NCI-H1092 treated with DMSO at 0.1 percent for 48 hours (cell line): ENCODE measurements at regions not wholly inside any gene's neighbourhood (a gene's known extent, or its start where the extent isn't known, plus 50 kb on each side); places are given as distances from the start of the nearest gene placed in this dataset.
"Not testable (repeated sequence)": the region's sequence is repeated elsewhere in the genome, so short reads cannot be mapped to it uniquely, and the experiment has no call there.

Experiments
- DNase-seq: peaks from one replicate; lab custom pipeline; 2025; lab: John Stamatoyannopoulos, UW

- DNase-seq = no peak
Observed at GRCh38 chr5:60517094-60517694, 182.8 kb downstream of the DEPDC1B start.

DNA sequence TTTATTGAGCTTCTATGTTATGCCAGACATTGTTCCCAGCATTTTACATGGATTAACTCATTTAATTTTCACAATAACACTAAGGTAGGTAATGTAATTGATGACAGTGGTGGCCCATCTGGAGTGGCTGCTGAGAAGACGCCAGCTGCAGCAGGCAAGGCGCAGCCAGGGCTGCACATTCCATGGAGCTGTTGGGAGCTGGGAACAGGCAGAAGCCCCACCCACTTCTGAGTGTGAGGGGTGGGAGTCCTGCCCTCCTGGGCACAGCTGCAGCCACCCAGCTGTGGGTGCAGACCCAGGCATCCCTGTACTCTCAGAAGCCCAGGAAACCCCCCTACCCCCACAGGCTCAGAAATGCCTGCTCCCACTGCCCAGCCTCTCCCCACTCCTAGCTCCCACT lies 183.3 kb downstream of the DEPDC1B start:
- DNase-seq = no peak

- no peak for DNase-seq
Observed at GRCh38 chr5:60514152-60514551, 185.8 kb downstream of the DEPDC1B start.

- DNase-seq = no peak
Observed at GRCh38 chr5:60512117-60512516, 187.8 kb downstream of the DEPDC1B start.

GRCh38 chr5:60510663-60511062 lies 189.3 kb downstream of the DEPDC1B start:
- DNase-seq = no peak

DNA sequence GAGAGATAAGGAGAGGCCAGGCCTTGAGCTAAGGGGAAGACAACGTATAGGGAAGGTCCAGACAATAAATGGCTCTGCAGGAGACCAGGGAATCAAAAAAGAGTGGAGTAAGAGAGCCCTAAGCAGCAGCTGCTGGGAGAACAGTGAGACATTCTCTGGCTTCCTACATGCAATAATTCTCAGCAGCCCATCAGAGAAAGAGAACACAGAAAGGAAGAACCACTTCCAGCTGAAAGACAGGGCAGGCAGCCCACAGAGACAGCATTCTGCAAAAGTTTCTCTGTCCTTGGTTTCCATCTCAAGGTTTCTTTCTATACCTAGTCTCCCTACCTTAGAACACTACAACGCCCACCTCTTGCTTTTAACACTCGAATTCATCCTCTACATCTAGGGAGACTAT lies 189.9 kb downstream of the DEPDC1B start:
- no peak for DNase-seq

- DNase-seq = no peak
Observed at GRCh38 chr5:60509519-60509918, 190.4 kb downstream of the DEPDC1B start.

GRCh38 chr5:60507687-60508086 lies 192.3 kb downstream of the DEPDC1B start:
- no peak for DNase-seq

DNA sequence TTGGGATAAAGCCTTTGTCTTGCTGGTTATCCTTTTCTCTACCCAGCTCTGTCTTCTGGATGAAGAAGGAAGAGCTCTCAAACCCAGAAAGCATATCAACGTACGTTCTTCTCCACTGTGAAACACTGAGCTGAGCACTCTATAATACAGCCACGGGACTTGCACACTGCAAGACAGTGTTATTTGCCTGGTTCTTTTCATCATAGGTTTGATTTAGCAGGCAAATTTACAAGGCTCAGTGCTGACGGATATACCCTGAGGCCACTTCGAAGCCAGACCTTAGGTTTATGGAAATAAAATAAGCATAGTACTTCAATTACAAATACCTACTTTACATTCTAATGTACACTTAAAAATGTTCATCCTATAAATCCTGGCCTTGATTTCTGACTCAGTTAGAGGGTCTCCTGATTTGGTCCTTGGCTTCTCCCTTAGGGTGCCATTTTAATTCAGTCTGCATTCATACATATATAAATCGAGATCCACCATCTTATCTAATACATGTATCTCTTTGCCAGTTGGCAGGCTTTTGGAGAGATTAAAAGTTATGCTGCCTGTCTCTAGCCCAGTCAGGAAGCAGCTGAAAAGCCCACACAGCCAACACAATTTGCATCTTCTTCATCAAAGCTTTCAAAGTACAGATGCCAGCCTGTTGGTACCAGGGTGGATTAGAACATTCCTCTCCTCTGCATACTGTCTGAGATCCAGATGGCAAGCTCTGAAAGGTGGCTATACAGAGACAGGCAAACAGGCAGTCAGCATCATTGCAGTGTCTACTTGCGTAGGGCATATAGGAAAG lies 194.4 kb downstream of the DEPDC1B start:
- DNase-seq = no peak

- DNase-seq = no peak
Observed at GRCh38 chr5:60504342-60504741, 195.6 kb downstream of the DEPDC1B start.

DNA sequence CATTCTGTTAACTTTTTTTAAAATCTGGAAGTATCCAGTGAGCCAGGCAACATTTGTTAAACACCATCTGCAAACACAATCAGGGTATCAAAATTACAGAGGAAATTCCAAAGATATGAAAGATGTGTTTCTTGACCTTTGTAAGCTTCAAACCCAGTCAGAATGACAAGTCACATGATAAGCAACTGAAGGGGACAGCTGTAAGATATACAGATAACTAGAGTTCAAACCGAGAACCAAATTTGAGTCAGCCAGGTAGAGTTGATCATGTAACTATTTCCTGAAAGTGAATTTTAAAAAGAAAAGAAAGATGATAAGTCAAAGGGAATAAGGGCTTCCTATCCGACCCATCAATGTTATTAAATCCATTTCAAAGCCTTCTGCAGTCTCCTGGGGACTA lies 196.2 kb downstream of the DEPDC1B start:
- no peak for DNase-seq

DNA sequence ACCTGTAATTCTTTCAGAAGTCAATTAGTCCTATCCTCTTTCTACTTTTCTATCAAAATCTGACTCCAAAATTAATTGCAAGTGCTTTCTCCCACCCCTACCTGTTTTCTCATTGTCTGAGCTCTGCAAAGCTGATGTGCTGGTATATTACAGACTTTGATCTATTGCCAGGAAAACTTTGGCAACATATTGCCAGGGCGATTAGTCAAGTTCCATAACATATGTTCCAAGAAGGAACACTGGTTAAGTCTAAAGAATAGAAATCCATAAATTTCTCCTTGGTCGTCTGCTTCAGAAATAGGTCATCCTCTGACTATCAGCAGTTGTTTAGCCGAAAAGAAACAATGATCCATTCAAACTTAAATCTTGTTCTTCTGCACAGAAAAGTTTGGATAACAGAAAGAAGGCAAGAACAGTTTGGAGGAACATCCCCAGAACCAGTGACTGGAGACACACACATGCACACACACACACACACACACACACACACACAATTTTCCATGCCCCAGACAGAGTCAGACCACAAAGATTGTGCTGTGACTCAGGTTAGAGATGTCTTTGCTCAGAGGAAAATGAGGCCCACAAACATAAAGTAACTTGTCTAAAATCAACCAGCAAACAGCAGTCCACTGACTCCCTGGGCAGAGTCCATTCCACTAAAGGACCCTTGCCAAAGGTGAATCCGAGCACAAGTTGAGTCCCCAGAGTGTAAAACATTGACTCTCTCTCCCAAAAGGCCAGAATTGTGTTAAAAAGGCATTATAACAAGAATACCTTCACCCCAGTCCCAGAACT lies 202.1 kb downstream of the DEPDC1B start:
- DNase-seq = no peak

DNA sequence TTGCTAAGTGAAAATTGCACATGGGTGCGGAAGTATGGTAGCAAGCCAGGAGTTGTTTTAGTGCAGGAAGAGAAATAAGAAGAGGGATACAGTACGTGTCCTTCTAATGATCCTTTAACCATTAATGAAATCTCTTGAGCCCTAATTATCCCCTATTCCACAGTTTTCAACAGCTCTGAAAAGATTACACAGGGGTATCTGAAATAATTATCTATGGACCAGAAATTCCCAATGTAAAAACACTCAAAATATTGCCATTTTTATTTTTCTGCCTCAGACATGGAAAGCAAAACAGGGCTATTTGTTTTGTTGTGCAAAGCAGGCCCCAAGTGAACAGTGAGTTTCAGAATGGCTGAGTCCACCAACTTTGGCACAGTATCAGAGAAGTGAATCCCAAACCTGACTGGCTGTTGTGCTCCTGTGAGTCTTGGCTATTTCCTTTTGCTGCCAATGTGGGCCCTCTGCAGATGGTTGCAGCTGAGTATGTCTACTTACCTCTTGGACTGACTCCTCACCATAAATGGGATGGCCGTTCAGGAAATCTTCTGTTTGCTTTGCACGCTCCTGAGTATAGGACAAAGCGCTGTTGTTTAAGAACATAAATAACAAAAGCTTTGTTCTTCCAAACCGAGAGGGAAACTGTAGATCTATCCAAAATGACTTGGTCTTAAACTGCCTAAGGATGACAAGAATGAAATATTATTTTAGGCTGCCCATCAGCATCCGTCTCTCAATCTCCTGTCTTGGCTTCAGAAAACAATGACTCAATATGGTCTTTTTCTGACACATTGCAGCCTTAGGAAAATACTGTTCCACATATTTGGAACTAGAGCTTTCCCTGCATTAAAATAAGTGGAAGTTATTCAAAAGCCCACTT lies 204.1 kb downstream of the DEPDC1B start:
- no peak for DNase-seq

GRCh38 chr5:60494635-60495034 lies 205.3 kb downstream of the DEPDC1B start:
- no peak for DNase-seq

GRCh38 chr5:60494144-60494543 lies 205.8 kb downstream of the DEPDC1B start:
- DNase-seq = no peak

- no peak for DNase-seq
Observed at GRCh38 chr5:60493372-60493771, 206.6 kb downstream of the DEPDC1B start.

- DNase-seq = no peak
Observed at GRCh38 chr5:60492958-60493357, 207.0 kb downstream of the DEPDC1B start.

GRCh38 chr5:60492358-60492757 lies 207.6 kb downstream of the DEPDC1B start:
- DNase-seq = not testable (repeated sequence)

- DNase-seq = no peak
Observed at GRCh38 chr5:60490597-60491166, 209.3 kb downstream of the DEPDC1B start.

DNA sequence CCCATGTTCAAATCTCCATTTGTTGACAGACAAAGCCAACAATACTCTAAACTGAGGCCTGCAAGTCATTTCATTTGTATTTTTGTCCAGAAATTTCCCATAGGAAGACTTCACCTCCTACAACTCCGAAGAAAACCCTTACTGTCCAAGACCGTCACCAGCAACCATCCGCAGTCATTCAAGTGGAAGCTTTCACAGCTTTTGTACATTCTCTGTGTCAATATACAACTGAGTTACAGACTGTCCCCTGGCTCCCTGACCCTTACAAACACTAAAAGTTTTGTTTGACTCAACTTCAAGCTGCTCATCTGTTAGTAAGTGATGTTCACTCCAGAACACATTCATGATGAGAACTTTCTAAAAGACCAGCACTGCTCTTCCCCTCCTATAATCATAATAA lies 210.1 kb downstream of the DEPDC1B start:
- no peak for DNase-seq

- no peak for DNase-seq
Observed at GRCh38 chr5:60489377-60489776, 210.6 kb downstream of the DEPDC1B start.
